Stimulated activated naive CD8-positive, alpha-beta T cell treated with anti-CD3 and anti-CD28 coated beads, Interleukin-15, amount 100 ng/mL, for 72 hours (primary cell): ENCODE measurements at regions not wholly inside any gene's neighbourhood (a gene's known extent, or its start where the extent isn't known, plus 50 kb on each side); places are given as distances from the start of the nearest gene placed in this dataset.

Experiments
- ATAC-seq: fragments of 150-1000 bp; cut with Tn5 transposase; 2 replicates; pipeline ENCODE4 v1.10.0; 2021; ENCODE audit warnings: mild to moderate bottlenecking, moderate library complexity
- DNase-seq, 2 donors: peaks; one replicate each; pipeline ENCODE4 v3.0.0; 2021 to 2022
- H3K27ac Mint-ChIP-seq, 2 donors: one replicate each; pipeline ENCODE4 v1.8.0; 2022; ENCODE audit warnings: mild to moderate bottlenecking in 2 of 2, mixed read lengths in 2 of 2, moderate library complexity in 2 of 2
- H3K27me3 Mint-ChIP-seq: one replicate; pipeline ENCODE4 v1.8.0; 2022; ENCODE audit warnings: mixed read lengths
- H3K4me1 Mint-ChIP-seq: one replicate; pipeline ENCODE4 v1.8.0; 2022; ENCODE audit warnings: mild to moderate bottlenecking, mixed read lengths
- H3K4me3 Mint-ChIP-seq, 2 donors: one replicate each; pipeline ENCODE4 v1.8.0; 2022; ENCODE audit warnings: mild to moderate bottlenecking in 2 of 2, mixed read lengths in 2 of 2, moderate library complexity in 1 of 2
- H3K9me3 Mint-ChIP-seq, 2 donors: one replicate each; pipeline ENCODE4 v1.8.0; 2022; ENCODE audit warnings: mixed read lengths in 2 of 2

- peaks cover 8% of the 10 kb centered on the region for H3K27me3 Mint-ChIP-seq
- ATAC-seq (no peak), DNase-seq (no peak)
- H3K27ac Mint-ChIP-seq = no peak overlapping the region
- H3K4me3 Mint-ChIP-seq = no peak overlapping the region
- no peaks in the 10 kb centered on the region for H3K4me1 Mint-ChIP-seq
- no peaks in the 10 kb centered on the region for H3K9me3 Mint-ChIP-seq
Observed at GRCh38 chr17:31699281-31699680, 159.8 kb downstream of the COPRS start.

- no peak for DNase-seq
- no peaks in the 10 kb centered on the region for H3K4me1 Mint-ChIP-seq
- H3K27ac Mint-ChIP-seq = no peak overlapping the region
- peaks cover 5% of the 10 kb centered on the region for H3K27me3 Mint-ChIP-seq
- ATAC-seq = no peak
- H3K4me3 Mint-ChIP-seq = no peak overlapping the region
- H3K9me3 Mint-ChIP-seq = no peaks in the 10 kb centered on the region
Observed at GRCh38 chr17:31698751-31699150, 160.3 kb downstream of the COPRS start.

GRCh38 chr17:31697838-31698237 lies 161.2 kb downstream of the COPRS start:
- H3K4me3 Mint-ChIP-seq = no peak overlapping the region
- H3K4me1 Mint-ChIP-seq = no peaks in the 10 kb centered on the region
- DNase-seq = no peak
- ATAC-seq = no peak
- no peaks in the 10 kb centered on the region for H3K9me3 Mint-ChIP-seq
- no peak overlapping the region for H3K27ac Mint-ChIP-seq
- H3K27me3 Mint-ChIP-seq = no peaks in the 10 kb centered on the region

DNA sequence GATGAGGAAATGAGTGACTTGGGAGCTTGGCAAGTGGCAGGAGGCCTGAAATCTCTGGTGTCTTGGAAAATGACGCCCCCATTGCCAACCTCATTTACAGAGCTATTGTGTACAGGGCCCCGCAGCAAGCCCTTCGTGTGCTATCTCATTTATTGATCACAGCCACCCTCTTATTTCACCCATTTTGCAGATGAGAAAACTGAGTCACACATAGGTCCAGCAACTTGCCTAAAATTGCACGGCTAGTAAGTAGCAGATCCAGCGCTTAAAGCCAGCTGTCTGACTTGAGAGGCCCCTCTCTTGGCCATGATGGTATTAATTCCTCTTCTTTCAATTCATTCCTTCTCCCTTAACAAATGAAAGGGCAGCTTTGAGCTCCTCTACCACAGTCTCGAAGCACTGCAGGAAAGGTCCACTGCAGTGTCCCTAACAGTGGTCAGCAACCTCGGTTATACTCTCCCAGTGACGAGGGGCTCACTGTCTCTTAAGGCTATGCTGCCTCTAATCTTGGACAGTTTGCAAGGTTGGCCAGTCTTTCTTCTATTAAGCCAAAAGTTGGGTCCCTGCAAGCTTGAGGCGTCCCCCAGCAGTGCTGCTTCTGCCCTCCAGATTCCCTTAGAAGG lies 162.2 kb downstream of the COPRS start:
- Mint-ChIP-seq H3K4me1 (no peaks in the 10 kb centered on the region), H3K27me3 (no peaks in the 10 kb centered on the region), H3K4me3 (no peak overlapping the region), H3K9me3 (no peaks in the 10 kb centered on the region), H3K27ac (no peak overlapping the region)
- ATAC-seq (no peak), DNase-seq (no peak)

- Mint-ChIP-seq H3K9me3 (no peaks in the 10 kb centered on the region), H3K27ac (no peak overlapping the region)
- no peak for DNase-seq
Observed at GRCh38 chr17:31696184-31696602, 162.9 kb downstream of the COPRS start.

GRCh38 chr17:31695456-31696090 lies 163.5 kb downstream of the COPRS start:
- ATAC-seq (no peak), DNase-seq (no peak)
- no peak overlapping the region for H3K4me3 Mint-ChIP-seq
- no peaks in the 10 kb centered on the region for H3K27me3 Mint-ChIP-seq
- no peaks in the 10 kb centered on the region for H3K9me3 Mint-ChIP-seq
- H3K4me1 Mint-ChIP-seq = no peaks in the 10 kb centered on the region
- no peak overlapping the region for H3K27ac Mint-ChIP-seq

More at GRCh38 chr17:31696184-31696602, 162.9 kb downstream of the COPRS start:
- no peaks in the 10 kb centered on the region for H3K27me3 Mint-ChIP-seq
- H3K4me3 Mint-ChIP-seq = no peak overlapping the region
- H3K4me1 Mint-ChIP-seq = no peaks in the 10 kb centered on the region
- no peak for ATAC-seq

DNA sequence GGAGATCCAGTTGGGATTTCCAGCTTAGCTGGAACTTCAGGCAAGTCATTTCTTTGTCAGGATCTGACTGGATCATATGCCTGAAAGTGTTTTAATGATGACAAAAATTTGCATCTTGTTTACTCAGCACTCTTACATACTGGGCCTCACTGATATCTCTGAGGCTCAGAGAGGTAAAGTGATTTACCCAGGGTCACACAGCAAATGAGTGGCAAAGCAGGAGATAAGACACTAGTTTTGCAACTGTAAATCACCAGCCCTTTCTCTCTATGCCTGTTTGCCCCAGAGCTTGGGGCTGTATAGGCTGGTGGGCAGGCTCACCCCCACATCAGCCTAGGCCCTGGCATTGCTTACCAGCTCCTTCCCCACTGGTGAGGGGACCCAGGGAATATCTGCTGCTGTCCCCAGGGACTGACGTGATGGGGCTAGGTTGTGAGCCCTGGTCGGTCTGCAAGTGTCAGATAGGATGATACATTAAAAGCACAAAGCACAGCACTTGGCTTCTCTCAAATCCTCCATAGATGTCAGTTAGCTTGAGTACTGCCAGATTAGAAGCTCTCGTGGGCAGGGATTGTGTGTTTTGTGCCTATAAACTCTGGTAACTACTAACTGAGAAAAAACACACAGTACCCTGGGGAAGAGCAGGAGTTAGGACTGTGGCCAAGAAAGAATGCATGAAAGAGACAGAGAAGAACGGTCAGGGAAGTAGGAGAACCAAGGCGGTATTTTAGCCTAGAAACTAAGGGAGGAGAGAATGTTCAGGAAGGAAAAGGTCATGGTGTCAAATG lies 165.4 kb downstream of the COPRS start:
- H3K9me3 Mint-ChIP-seq = no peaks in the 10 kb centered on the region
- ATAC-seq (no peak), DNase-seq (no peak)
- no peak overlapping the region for H3K27ac Mint-ChIP-seq
- no peaks in the 10 kb centered on the region for H3K4me1 Mint-ChIP-seq
- no peak overlapping the region for H3K4me3 Mint-ChIP-seq
- no peaks in the 10 kb centered on the region for H3K27me3 Mint-ChIP-seq

DNA sequence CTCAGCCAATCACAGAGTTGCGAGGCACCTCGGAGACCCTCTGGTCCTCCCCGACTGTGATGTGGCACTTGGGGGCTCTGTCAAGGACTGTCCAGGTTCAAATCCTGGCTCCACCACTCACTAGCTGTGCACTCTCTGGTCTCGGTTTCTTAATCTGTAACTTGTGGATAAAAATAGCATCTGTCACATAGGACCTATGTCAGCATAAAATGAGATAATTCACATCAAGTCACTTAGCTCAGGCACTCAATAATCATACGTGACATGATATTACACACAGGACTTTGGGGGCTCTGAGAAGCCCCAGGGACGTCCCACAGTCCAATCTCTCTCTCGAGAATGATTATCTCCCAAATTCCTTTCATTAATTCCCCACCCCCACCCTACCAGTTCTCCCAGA lies 166.4 kb downstream of the COPRS start:
- no peaks in the 10 kb centered on the region for H3K9me3 Mint-ChIP-seq

DNA sequence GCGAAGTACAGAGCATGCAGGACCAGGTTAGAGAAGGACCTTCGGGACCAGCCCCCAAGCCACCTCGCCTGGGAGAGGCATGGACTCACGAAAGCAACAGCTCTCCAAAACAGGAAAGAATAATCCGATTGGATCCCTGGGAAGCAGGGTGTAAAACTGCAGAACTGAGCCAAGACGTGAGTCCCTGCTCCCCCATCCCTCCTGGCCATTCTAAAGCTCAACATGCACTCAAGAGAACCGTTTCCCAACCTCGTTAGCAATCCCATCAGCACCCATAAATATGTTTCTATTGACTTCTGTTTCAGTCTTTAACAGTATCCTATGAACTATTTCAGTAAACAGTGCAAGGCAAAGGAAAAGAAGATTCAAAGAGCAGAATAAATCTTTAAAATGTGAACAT lies 167.0 kb downstream of the COPRS start:
- ATAC-seq (no peak), DNase-seq (no peak)
- Mint-ChIP-seq H3K27me3 (no peaks in the 10 kb centered on the region), H3K4me1 (no peaks in the 10 kb centered on the region), H3K27ac (no peak overlapping the region), H3K9me3 (no peaks in the 10 kb centered on the region), H3K4me3 (no peak overlapping the region)

More for the DNA sequence above, 166.4 kb downstream of the COPRS start:
- no peaks in the 10 kb centered on the region for H3K4me1 Mint-ChIP-seq
- H3K4me3 Mint-ChIP-seq = no peak overlapping the region
- ATAC-seq (no peak), DNase-seq (no peak)
- H3K27ac Mint-ChIP-seq = peak overlapping the region in 1 of 2 donors; percentile 15
- no peaks in the 10 kb centered on the region for H3K27me3 Mint-ChIP-seq

DNA sequence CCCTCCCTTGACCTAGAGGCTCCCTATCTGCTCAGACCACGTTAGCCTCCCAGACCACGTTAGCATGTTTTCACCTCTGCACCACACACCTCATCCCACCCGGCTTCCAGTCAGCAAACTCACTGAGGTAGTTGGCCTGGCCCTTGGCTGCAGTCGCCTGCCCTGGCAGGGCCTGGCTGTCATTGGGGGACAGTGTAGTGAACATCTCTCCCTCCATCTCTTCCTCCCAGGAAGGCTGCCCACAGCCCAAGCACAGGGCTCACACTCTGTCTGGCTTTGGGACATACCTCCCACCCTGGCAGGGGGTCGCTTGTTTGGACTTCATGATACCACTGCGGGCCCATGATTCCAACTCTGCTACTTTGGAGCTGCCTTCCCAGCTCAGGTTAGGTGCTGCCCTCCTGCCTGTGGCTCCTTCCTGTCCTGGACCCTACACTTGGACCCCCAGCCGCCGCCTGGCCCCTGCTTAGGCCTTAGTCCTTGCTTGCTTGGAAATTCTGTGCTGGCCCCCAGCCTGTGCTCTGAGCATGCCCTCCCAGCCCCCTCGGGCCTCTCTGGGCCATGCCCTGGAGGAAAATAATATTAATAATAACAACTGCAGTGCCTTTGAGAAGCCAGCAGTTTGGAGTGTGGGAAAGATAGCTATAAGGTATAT lies 167.7 kb downstream of the COPRS start:
- no peak for DNase-seq
- Mint-ChIP-seq H3K9me3 (no peaks in the 10 kb centered on the region), H3K4me1 (no peaks in the 10 kb centered on the region), H3K4me3 (no peak overlapping the region), H3K27me3 (no peaks in the 10 kb centered on the region), H3K27ac (no peak overlapping the region)
- no peak for ATAC-seq

DNA sequence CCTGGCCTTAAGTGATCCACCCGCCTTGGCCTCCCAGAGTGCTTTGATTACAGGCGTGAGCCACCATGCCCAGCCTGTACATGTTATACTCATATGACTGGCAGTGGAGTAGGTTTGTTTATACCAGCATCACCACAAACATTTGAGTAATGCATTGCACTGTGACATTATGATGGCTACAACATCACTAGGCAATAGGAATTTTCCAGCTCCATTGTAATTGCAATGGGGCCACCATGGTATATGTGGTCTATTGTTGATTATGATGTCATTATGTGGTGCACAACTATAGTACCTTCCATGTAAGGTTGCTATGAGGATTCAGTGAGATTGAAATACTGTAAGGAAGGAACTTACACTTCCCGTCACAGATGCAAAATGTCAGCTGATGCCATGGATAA lies 168.9 kb downstream of the COPRS start:
- Mint-ChIP-seq H3K4me1 (no peaks in the 10 kb centered on the region), H3K9me3 (no peaks in the 10 kb centered on the region), H3K27ac (no peak overlapping the region), H3K4me3 (no peak overlapping the region), H3K27me3 (no peaks in the 10 kb centered on the region)
- DNase-seq (no peak), ATAC-seq (no peak)

GRCh38 chr17:31688701-31689100 lies 170.3 kb downstream of the COPRS start:
- H3K27ac Mint-ChIP-seq = no peak overlapping the region
- H3K27me3 Mint-ChIP-seq = peaks cover 6% of the 10 kb centered on the region
- no peak overlapping the region for H3K4me3 Mint-ChIP-seq
- no peaks in the 10 kb centered on the region for H3K4me1 Mint-ChIP-seq
- ATAC-seq = no peak
- no peaks in the 10 kb centered on the region for H3K9me3 Mint-ChIP-seq
- no peak for DNase-seq

- H3K9me3 Mint-ChIP-seq = no peaks in the 10 kb centered on the region
- no peaks in the 10 kb centered on the region for H3K4me1 Mint-ChIP-seq
- H3K27ac Mint-ChIP-seq = no peak overlapping the region
- H3K4me3 Mint-ChIP-seq = no peak overlapping the region
- ATAC-seq (no peak), DNase-seq (no peak)
- H3K27me3 Mint-ChIP-seq = peaks cover 16% of the 10 kb centered on the region
Observed at GRCh38 chr17:31687505-31688126, 171.4 kb downstream of the COPRS start.

GRCh38 chr17:31686495-31686894 lies 172.5 kb downstream of the COPRS start:
- no peak for ATAC-seq
- Mint-ChIP-seq H3K27ac (no peak overlapping the region), H3K9me3 (no peaks in the 10 kb centered on the region), H3K4me3 (no peak overlapping the region), H3K27me3 (peaks cover 22% of the 10 kb centered on the region), H3K4me1 (no peaks in the 10 kb centered on the region)
- no peak for DNase-seq

DNA sequence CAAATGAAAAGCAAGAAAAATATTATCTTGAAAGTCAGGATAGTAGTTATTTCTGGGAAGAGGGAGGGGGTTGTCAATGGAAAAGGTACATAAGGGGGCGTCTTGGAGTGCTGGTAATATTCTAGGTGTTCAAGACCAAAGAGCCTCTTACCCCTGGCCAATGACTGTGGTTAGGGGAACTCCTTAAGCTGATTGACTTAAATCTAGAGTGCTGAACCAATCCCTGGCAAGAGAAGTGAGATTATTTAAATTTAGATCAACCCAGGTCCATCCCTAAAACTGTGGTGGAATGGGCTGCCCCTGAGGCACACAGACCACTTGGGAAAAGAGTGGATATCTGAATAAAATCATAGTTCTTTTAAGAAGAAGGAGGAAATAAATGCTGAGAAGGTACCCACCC lies 174.1 kb downstream of the COPRS start:
- Mint-ChIP-seq H3K4me3 (no peak overlapping the region), H3K27ac (no peak overlapping the region)
- ATAC-seq = no peak

More for the DNA sequence above, 174.1 kb downstream of the COPRS start:
- H3K4me1 Mint-ChIP-seq = peaks cover 8% of the 10 kb centered on the region
- H3K9me3 Mint-ChIP-seq = no peaks in the 10 kb centered on the region
- peaks cover 30% of the 10 kb centered on the region for H3K27me3 Mint-ChIP-seq
- DNase-seq = no peak
